GDM1 (cell line): ENCODE measurements at regions not wholly inside any gene's neighbourhood (a gene's known extent, or its start where the extent isn't known, plus 50 kb on each side); places are given as distances from the start of the nearest gene placed in this dataset.
"Not testable (repeated sequence)": the region's sequence is repeated elsewhere in the genome, so short reads cannot be mapped to it uniquely, and the experiment has no call there.

Source experiments
- DNase-seq: peaks from one replicate; lab custom pipeline; 2025; lab: John Stamatoyannopoulos, UW

DNA sequence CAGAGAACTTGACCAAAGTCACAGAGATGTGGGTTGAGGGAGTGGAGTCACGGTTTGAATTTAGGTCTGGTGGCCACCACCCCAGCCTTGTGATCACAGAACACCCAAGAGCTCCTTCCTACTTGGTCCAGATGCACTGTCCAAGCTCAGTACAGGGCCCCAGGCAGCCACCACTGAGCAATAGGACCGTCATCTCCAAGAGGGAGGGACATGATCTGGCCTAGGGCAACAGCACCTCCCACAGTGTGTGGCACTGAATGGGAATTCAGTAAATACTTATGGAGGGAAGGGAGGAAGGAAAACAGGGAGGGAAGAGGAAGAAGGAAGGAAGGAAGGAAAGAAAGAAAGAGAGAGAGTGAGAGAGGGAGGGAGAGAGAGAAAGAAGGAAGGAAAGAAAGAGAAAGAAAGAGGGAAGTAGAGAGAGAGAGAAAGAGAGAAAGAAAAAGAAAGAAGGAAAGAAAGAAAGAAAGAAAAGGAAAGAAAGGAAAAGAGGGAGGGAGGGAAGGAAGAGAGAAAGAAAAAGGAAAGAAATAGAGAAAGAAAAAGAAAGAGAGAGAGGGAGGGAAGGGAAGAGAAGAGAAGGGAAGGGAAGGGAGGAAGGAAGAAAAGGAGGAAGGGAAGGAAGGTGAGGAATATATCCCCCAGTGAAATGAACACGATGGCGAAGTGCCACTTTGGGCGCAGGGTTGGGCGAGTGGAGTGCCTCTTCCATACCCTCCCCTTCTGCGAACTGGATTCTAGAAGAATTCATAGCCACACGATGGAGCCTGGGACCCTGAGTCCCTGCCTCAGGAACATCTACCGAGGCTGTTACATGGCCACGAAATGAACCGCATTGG, 243.7 kb downstream of the TFAP2C start:
- no peak for DNase-seq

DNA sequence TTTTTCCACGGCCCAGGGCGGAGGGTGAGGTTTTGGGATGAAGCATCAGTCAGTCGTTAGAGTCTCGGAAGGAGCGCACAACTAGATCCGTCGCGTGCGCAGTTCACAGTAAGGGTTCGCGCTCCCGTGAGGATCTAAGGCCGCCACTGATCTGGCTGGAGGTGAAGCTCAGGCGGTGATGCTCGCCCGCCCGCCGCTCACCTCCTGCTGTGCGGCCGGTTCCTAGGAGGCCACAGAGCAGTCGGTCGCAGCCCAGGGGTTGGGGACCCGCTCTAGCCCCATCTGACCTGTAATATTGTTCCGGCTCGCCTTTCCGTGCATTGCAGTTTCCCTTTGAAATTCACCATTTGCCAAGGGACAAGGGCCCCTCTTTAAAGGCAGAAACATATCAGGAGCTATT, 244.7 kb downstream of the TFAP2C start:
- DNase-seq = no peak

DNA sequence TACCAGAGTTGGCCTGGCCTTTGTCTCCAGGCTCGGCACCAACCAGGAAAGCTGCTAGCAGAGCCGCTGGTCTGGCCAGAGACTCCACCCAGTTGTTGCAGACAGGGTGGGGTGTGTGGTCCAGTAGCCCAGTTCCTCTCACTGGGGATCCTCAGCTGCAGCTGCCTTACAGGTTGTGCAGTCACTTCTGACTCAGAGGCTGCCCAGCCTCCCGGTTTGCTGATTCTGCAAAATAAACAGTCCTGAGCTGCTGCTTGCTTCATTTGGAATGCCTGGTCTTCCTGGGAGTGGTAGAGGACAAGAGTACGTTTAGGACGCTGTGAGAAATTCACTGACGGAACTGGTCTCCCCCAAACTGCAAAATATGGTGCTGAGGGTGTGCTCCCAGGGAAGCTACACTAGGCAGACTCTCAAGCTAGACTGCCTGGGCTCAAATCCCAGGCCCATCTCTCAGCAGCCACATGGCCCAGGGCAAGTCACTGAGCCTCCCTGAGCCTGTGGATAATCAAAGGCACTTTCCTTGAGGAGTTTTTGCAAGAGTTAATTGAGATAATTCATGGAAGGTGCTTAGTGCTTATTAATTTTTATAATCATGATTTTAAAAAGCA, 246.1 kb downstream of the TFAP2C start:
- no peak for DNase-seq

DNA sequence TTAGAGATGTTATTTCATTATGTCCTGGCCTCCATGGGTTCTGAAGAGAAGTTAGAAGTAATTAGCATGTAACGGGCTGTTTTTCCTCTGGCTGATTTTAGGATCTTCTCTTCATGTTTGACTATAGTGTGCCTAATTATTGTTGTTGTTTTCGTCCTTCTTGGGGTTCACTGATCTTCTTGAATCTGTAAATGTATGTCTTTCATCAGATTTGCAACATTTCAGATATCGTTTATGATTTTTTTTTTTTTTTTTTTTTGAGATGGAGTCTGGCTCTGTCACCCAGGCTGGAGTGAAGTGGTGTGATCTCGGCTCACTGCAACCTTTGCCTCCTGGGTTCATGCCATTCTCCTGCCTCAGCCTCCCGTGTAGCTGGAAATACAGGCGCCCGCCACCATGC, 246.7 kb downstream of the TFAP2C start:
- DNase-seq = no peak

DNA sequence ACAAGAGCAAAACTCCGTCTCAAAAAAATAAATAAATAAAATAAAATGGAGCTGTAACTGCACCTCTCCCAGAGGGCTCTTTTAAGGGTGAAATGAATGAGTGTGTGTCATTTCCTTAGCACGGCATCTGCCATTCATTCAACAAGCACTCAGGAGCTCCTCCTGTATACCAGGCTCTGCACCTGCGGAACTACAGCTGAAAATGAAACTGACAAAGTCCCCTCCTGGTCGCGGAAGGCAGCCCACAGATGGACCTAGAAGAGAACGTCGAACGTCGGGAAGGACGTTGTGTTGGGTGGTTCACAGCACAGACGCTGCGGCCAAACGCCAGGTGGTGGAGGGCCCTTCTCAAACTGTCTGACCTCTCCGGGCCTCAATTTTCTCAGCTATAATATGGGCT, 256.4 kb downstream of the TFAP2C start:
- DNase-seq = no peak

DNA sequence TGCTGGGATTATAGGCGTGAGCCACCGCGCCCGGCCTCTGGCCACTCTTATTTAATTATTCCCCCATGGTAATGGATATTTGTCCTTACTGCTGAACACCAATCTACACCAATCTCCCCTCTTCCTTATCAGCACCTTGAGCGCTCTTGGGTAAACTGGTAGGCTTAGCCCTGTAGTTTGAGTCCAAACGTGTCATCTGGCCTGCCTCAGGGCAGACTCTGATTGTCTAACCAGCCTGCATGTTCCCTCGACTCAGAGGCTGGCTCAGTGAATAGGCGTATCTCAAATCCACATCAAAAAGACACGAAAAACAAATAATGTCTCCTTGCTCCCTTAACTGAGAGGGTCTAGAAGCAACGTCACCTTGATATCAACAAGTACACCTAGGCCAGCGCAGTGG, 260.9 kb downstream of the TFAP2C start:
- DNase-seq = no peak

DNA sequence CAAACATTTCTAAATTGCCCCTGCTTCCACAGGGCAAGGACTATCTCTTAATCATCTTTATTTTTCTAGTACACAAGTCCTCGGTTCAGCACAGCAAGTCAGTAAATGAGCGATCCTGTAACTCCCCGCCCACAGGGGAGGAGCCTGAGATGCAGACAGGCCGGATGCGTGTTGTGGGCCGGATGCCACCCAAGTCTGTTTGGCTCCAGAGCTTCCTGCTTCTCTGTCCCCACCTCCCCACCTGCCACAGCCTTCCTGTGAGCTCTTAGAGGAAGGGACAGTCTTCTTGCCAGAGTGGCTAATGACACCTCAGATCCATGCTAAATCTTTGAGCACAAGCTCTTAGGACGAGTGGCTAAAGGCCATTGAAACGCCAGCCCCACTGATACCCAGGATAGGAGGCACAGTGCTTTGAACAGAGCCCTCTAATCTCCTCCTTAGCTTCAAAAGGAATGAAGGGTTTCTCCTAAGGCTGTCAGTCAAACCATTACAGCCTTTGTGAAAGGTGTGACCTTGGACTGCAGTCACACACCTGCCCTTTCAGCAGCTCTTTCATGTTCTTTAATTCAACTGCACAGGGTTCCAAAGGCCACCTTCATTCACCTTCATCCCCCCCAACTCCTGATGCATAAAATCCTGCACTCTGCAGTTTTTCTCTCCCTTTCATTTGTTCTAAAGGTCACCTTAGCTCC, 264.3 kb downstream of the TFAP2C start:
- no peak for DNase-seq

DNA sequence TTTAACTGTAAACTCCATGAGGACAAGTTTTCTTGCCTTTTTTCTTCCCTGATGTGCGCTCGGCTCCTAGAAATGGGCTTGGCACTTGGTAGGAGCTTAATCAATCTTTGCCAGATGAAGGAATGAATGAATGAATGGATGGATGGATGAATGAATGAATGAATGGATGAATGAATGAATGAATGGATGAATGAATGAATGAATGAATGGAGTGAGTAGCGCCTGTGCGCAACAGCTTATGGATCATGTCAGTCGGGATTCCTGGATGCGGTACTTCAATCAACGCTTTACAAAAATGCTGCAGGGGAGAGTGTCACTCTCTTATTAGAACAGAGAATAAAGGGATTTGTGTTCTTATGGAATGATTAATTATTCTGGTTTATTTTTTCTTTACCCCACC, 267.3 kb downstream of the TFAP2C start:
- no peak for DNase-seq

DNA sequence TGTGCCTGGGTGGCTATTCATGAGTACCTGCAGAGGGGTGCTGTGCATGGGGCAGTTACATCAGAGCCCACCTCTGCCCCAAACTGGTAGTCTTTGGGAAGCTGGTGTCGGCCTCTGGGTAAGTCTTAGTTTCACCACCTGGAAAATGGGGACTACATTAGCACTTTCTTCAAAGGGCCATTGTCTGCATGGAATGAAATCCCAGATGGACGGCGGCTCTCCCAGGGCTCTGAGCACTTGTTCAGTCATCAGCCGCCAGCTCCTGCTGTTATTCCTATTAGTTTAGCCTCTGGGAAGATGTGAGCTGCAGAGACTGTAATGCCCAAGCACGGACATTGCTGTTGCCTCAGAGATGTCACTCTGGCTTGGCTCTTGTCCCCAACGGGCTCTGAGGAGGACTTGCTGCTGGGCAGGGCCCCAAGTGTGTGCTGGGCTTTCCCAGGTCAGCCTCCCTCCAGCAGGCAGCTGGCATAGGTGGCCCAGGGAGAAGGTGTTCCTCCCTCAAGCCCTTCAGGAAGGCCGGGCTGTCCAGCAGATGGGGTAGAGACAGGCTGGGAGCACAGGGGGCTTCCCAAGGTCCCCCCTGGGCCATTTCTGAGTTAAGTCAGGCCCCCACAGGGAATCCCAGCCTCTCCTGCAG, 268.3 kb downstream of the TFAP2C start:
- DNase-seq = no peak

DNA sequence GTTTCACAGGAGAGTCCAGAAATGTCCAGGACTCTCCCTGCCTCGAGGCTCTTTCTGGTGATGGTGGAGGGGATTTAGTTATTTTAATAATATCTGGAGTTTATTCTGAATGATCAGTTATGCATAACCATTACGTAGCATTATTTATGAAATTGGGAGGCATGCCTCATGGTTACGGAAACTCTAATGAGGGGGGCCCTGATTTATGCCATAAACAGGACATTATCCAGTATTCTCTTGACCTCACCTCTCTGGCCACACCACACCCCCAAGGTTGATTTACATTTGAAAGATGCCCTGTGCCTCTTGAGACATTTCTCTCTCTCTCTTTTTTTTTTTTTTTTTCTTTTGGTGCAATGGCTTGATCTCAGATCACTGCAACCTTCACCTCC, 268.8 kb downstream of the TFAP2C start:
- no peak for DNase-seq

DNA sequence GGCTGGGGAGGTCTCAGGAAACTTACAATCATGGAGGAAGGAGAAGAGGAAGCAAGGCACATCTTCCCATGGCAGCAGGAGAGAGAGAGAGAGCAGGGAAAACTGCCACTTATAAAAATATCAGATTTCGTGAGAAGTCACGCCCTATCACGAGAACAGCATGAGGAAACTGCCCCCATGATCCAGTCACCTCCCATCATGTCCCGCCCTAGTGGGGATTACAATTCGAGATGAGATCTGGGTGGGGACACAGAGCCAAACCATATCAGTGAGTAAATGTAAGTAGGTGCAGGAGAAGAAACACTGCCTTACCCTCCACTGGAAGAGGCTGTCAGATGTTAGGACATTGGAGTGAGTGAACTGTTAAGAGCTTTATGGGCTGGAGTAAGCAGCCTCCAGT, 270.4 kb downstream of the TFAP2C start:
- DNase-seq = no peak

DNA sequence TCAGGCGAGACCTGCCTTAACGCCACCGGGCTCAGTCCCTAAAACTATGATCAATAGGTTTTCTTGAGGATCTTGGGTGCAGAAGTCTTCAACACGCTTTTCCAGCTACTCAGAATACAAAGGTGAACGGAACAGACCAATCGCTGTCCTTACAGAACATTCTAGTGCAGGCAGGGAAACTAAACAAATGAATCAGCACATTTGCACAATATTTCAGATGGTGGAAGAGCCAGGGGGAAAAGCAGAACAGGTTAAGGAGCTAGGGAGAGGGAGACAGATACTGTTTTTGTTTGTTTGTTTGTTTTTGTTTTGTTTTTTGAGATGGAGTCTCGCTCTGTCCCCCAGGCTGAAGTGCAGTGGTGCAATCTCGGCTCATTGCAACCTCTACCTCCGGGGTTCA, 271.1 kb downstream of the TFAP2C start:
- no peak for DNase-seq

DNA sequence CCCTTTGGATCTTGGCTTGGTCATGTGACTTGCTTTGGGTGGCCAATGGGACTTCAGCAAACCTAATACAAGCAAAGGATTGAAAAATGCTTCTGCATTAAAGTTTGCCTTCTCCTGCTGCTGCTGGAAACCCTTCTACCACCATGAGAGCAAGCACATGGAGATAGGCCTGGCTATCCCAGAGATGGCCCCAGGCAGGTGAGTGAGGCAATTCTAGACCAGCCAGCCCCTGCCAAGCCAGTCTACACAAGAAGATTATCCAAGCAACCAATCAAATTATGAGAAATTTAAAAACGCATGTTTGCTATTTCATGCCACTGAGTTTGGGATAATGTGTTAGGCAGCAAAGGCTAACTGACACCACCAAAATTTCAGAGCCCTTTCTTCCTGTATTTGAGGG, 274.3 kb downstream of the TFAP2C start:
- DNase-seq = no peak

DNA sequence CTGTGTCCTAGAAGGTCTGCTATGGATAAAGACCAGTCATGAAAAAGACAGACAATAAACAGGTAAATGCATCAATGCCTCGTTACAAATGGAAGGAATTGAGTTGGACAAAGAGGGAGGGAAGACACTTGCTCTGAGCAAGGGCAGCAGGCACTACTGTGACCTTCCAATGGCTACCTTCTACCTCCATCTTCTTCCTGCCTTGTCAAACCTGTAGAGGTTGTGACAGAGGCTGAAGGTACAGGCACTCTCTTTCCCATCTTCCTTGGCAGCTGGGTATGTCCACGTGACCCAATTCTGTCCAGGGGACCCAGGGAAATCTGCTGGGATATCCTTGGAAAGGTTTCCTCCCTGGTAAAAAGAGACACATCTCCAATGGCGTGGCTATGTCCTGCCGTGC, 274.8 kb downstream of the TFAP2C start:
- no peak for DNase-seq

DNA sequence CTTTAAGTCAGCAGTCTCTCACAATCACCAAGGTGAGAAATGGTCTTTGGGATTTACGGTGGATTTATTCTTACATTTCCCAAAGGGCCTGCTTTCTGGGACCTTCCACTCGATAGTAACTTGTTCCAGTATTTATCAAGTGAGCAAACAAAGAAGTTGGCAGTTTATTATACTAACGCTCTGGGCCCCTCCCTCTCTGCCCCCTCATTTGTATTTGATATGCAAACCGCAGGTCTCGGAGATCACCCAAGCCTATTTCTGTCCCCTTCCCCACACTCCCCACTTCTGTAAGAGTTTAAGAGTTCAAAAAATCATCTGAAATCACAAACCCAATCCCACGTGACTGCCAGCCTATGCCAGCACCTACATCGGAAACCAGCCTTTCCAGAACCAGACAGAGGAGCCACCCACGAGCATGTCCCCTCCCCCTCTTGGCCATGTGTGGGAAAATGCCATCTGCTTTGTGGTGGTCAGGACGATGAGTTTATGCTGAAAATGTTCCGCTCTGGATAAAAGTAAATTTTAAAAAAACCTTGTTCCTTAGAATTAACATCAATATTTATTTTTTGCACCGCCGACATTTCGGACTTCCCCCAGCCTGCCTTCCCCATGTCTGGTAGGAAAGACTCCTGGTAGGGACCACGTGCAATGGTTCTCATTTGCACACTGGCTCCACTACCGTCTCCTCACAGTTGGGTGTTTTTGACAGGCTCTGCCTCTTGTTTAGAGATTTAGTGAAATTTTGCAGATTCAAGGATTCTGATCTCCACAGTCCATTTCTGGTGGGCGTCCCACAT, 281.0 kb downstream of the TFAP2C start:
- DNase-seq = no peak

DNA sequence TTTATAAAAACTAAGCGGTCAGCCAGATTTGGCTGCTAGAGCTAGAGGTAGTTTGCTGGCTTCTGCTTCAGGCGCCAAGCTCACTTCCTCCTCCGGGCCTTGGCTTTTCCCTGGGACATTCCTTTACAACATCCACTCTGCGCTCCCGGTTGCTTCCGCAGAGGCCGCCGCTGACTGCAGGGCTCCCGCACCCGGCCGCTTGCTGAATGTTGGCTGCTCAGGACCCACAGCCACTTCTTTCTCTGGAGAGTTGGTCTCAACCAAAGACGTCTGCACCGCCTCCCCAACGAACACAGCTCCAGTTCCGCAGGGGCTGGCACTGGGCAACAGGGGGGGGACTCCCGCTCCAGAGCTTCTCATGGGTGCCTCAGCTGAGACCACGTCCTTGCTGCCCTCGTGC, 282.8 kb downstream of the TFAP2C start:
- DNase-seq = no peak

DNA sequence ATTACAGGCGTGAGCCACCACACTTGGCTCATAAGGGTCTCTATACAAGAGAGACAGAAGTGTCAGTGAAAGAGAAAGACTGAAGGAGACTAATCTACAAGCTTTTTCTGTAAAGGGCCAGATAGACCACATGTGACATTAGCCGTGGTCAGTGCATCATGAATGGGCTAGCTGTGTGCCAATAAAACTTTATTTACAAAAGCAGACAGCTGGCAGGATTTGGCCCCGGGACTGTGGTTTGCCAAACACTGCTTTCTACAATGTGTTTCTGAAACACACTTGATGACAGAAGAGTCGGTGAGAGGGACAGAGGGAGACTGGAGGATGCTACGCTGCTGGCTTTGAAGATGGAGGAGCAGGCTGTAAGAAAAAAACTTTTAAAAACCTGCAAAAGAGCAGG, 285.4 kb downstream of the TFAP2C start:
- DNase-seq = no peak

DNA sequence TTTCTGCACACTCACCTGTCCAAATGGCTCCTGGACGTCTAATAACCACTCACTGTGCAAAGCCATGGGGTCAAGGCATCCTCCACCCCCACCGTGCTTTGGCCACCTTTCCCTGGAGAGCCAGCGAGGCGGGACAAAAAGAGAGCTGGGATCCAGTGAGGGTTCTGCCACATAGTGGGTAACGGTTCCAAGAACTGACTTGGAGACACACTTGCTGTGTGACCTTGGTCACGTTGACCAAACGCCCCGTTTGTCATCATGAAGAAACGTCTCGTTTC, 287.2 kb downstream of the TFAP2C start:
- DNase-seq = no peak

DNA sequence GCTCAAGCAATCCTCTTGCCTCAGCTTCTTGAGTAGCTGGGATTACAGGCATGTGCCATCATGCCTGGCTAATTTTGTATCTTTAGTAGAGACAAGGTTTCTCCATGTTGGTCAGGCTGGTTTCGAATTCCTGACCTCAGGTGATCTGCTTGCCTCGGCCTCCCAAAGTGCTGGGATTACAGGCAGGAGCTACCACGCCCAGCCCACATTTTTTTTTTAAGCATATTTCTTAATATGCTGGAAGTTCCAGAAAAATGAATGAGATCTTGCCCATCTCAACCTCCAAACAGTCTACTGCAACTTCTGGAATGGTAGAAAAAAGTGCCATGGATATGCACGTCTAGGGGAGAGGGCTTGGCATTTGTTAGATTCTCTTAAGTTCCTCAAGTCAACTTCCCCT, 290.9 kb downstream of the TFAP2C start:
- DNase-seq = not testable (repeated sequence)

DNA sequence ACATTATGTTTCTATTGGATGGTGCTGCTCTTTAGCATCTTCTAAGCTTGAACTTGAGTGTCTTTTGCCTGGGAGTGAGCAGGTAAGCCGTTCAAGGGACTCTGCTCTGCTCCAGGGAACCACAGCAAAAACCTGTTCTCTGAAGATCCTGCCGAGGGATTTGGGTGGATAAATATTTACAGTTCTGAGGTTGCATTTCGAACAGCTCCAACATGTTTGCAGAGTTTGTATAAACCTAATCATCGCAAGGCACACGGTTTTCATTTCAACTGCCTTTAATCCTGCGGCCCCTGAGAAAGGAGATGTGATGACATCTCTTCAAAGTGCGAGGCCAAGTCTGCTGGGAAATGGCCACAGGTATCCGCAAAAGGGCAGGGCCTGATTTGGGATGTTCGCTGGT, 293.4 kb downstream of the TFAP2C start:
- no peak for DNase-seq

DNA sequence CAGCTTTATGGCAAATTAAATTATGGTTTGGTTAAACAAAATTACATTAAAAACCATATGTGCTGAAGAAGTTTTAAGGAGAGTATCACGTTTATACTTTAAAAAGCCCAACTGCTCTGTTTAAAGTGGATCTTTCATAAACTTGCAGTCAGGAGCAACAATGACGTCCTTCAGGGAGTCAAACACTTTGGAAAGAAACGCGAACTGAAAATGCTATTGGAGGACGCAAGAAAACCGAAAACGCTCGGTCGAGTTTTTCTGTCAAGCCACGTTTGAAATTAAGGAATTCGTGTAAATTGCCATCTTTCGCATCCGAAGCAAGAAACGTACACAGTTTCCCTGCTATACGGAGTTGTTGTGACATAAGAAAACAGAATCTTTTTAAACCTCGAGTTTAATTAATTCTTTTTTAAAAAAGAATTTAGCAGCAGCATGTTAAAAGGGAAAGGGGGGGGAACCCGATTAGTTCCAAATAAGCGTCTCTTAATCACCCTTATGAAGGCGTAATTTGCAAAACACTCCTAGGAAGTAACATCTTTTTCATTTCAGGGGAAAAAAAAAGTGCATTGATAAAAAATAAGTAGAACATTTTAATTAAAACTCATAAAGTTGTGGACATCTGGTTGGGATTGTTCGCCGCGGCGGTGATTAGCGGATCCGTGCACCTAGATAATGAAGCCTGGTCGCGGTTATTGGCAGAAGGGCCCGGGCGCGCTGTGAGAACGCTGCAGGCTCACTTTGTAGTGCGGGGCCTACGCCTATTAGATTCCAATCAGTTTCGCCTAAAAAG, 295.4 kb downstream of the TFAP2C start:
- DNase-seq = no peak
